ENCODE measurements at regions not wholly inside any gene's neighbourhood (a gene's known extent, or its start where the extent isn't known, plus 50 kb on each side); places are given as distances from the start of the nearest gene placed in this dataset.

DNA sequence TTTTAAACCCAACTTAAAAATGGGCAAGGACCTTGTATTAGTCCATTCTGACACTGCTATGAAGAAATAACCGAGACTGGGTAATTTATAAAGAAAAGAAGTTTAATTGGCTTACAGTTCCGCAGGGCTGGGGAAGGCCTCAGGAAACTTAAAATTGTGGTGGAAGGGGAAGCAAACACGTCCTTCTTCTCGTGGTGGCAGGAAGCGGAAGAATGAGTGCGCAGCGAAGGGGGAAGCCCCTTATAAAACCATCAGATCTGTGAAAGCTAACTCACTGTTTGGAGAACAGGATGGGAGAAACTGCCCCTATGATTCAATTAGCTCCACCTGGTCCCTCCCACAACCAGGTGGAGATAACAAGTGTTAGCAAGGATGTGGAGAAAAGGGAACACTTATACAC is 237.7 kb downstream of the SEC16B start:
- TF ChIP-seq, protein P1, sequence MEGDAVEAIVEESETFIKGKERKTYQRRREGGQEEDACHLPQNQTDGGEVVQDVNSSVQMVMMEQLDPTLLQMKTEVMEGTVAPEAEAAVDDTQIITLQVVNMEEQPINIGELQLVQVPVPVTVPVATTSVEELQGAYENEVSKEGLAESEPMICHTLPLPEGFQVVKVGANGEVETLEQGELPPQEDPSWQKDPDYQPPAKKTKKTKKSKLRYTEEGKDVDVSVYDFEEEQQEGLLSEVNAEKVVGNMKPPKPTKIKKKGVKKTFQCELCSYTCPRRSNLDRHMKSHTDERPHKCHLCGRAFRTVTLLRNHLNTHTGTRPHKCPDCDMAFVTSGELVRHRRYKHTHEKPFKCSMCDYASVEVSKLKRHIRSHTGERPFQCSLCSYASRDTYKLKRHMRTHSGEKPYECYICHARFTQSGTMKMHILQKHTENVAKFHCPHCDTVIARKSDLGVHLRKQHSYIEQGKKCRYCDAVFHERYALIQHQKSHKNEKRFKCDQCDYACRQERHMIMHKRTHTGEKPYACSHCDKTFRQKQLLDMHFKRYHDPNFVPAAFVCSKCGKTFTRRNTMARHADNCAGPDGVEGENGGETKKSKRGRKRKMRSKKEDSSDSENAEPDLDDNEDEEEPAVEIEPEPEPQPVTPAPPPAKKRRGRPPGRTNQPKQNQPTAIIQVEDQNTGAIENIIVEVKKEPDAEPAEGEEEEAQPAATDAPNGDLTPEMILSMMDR (IDR thresholded peaks at IDR 0.05; ENCODE audit: insufficient read depth, low read length, poor library complexity, severe bottlenecking): no peak
- TF ChIP-seq EZH2phosphoT487 (conservative IDR thresholded peaks at IDR 0.05; ENCODE audit: low read length): no peak

Measured in SU-DHL-6 (cell line).